Kidney (tissue), 13 donors: ENCODE measurements at regions not wholly inside any gene's neighbourhood (a gene's known extent, or its start where the extent isn't known, plus 50 kb on each side); places are given as distances from the start of the nearest gene placed in this dataset.

Experiments used
- DNase-seq, 5 donors: peaks; one replicate each; pipeline ENCODE4 v3.0.0-alpha.2; 2013 to 2020
- FAIRE-seq: peaks from 2 replicates; lab custom pipeline; 2012; peaks lifted over from hg19 to GRCh38; lab: Jason Lieb, UNC
- H3K27ac ChIP-seq, 2 donors: one replicate each; pipeline ENCODE4 v1.7.0; 2013; ENCODE audit warnings: low read depth in 2 of 2, low read length in 2 of 2, inconsistent platforms in 1 of 2
- H3K27me3 ChIP-seq: one replicate; pipeline ENCODE4 v1.7.1; 2013; ENCODE audit warnings: low read length, inconsistent platforms; ENCODE audit not compliant: control insufficient read depth, insufficient read depth
- H3K36me3 ChIP-seq, 3 donors: one replicate each; pipeline versions ENCODE4 v1.7.0 to v1.7.1; 2013; ENCODE audit warnings: low read length in 3 of 3, control low read depth in 1 of 3, inconsistent platforms in 1 of 3; ENCODE audit not compliant: insufficient read depth in 3 of 3, control insufficient read depth in 2 of 3
- H3K4me1 ChIP-seq, 3 donors: one replicate each; pipeline versions ENCODE4 v1.7.0 to v1.7.1; 2013; ENCODE audit warnings: low read length in 3 of 3, inconsistent platforms in 1 of 3, low read depth in 1 of 3; ENCODE audit not compliant: control insufficient read depth in 2 of 3, insufficient read depth in 2 of 3
- H3K4me3 ChIP-seq, 3 donors: one replicate each; pipeline versions ENCODE4 v1.7.0 to v1.8.1; 2013; ENCODE audit warnings: low read length in 3 of 3, control low read depth in 1 of 3, inconsistent platforms in 1 of 3
- H3K9ac ChIP-seq, 3 donors: one replicate each; pipeline versions ENCODE4 v1.7.0 to v1.7.1; 2013; ENCODE audit warnings: low read length in 3 of 3, control low read depth in 1 of 3, inconsistent platforms in 1 of 3
- H3K9me3 ChIP-seq, 3 donors: one replicate each; pipeline versions ENCODE4 v1.7.0 to v1.7.1; 2013; ENCODE audit warnings: low read length in 3 of 3, control low read depth in 1 of 3, inconsistent platforms in 1 of 3; ENCODE audit not compliant: control insufficient read depth in 2 of 3, insufficient read depth in 1 of 3
- CTCF ChIP-seq: IDR thresholded peaks from 3 replicates; pipeline ENCODE4 v1.5.1; 2012; ENCODE audit warnings: mild to moderate bottlenecking, moderate library complexity, borderline replicate concordance; ENCODE audit not compliant: insufficient read depth; ENCODE audit errors: extremely low read depth
- intact Hi-C: fragments of 100-400 bp; cut with DNase I; formaldehyde crosslinking; loops from one replicate; pipeline ENCODE4 v1.11.1; 2022
- donor health status: control.
- donor health status: control.
- donor health status: control.
- donor health status: control.
- donor health status: control.
- donor health status: DM: yes; HTN: yes; CAD: no.
- donor health status: Normal renal cell carcinoma (clear cell type).

- no peak for TF ChIP-seq CTCF
- no peak for FAIRE-seq
Observed at GRCh38 chr2:51516667-51517066, 484.7 kb upstream of the NRXN1 start.

GRCh38 chr2:51511002-51511401 lies 479.1 kb upstream of the NRXN1 start:
- no peaks in the 10 kb centered on the region for H3K27me3 ChIP-seq
- DNase-seq (no peak), FAIRE-seq (no peak)
- no peak overlapping the region for H3K27ac ChIP-seq
- H3K9me3 ChIP-seq: no peaks in the 10 kb centered on the region
- no peak overlapping the region for H3K9ac ChIP-seq
- no peak for TF ChIP-seq CTCF
- H3K36me3 ChIP-seq: no peaks in the 10 kb centered on the region
- intact Hi-C loops: no loop called here
- H3K4me3 ChIP-seq: no peak overlapping the region
- H3K4me1 ChIP-seq: no peaks in the 10 kb centered on the region

More at GRCh38 chr2:51516667-51517066, 484.7 kb upstream of the NRXN1 start:
- DNase-seq: no peak
- Histone ChIP-seq H3K9me3 (no peaks in the 10 kb centered on the region), H3K9ac (no peak overlapping the region), H3K36me3 (no peaks in the 10 kb centered on the region), H3K4me3 (no peak overlapping the region), H3K27ac (no peak overlapping the region), H3K27me3 (no peaks in the 10 kb centered on the region), H3K4me1 (no peaks in the 10 kb centered on the region)
- intact Hi-C loops: no loop called here

GRCh38 chr2:51510303-51510702 lies 478.4 kb upstream of the NRXN1 start:
- Histone ChIP-seq H3K9ac (no peak overlapping the region), H3K36me3 (no peaks in the 10 kb centered on the region), H3K27me3 (no peaks in the 10 kb centered on the region), H3K27ac (no peak overlapping the region), H3K4me3 (no peak overlapping the region), H3K9me3 (no peaks in the 10 kb centered on the region), H3K4me1 (no peaks in the 10 kb centered on the region)
- intact Hi-C loops: no loop called here
- no peak for TF ChIP-seq CTCF
- DNase-seq (no peak), FAIRE-seq (no peak)

GRCh38 chr2:51505533-51505932 lies 473.6 kb upstream of the NRXN1 start:
- H3K27ac ChIP-seq: no peak overlapping the region
- no peaks in the 10 kb centered on the region for H3K27me3 ChIP-seq
- no peak overlapping the region for H3K9ac ChIP-seq
- no peak overlapping the region for H3K4me3 ChIP-seq
- no peak for TF ChIP-seq CTCF
- intact Hi-C loops: no loop called here
- DNase-seq (no peak), FAIRE-seq (no peak)
- H3K9me3 ChIP-seq: no peaks in the 10 kb centered on the region
- H3K4me1 ChIP-seq: no peaks in the 10 kb centered on the region
- H3K36me3 ChIP-seq: no peaks in the 10 kb centered on the region
